Dendritic cell treated with granulocyte-macrophage colony-stimulating factor and Interleukin-4, amounts not matched to agents 40 ng/mL and 50 ng/mL, for 4 days (primary cell): ENCODE measurements at regions not wholly inside any gene's neighbourhood (a gene's known extent, or its start where the extent isn't known, plus 50 kb on each side); places are given as distances from the start of the nearest gene placed in this dataset.
"Not testable (repeated sequence)": the region's sequence is repeated elsewhere in the genome, so short reads cannot be mapped to it uniquely, and the experiment has no call there.

Experiments
- H3K27ac Mint-ChIP-seq: one replicate; pipeline ENCODE4 v1.8.0; 2022; ENCODE audit warnings: mild to moderate bottlenecking, mixed read lengths
- H3K27me3 Mint-ChIP-seq: one replicate; pipeline ENCODE4 v1.8.0; 2022; ENCODE audit warnings: mild to moderate bottlenecking, mixed read lengths
- H3K36me3 Mint-ChIP-seq: one replicate; pipeline ENCODE4 v1.8.0; 2022; ENCODE audit warnings: low read depth, mixed read lengths
- H3K4me1 Mint-ChIP-seq: one replicate; pipeline ENCODE4 v1.8.0; 2022; ENCODE audit warnings: low read depth, mixed read lengths
- H3K4me3 Mint-ChIP-seq: one replicate; pipeline ENCODE4 v1.8.0; 2022; ENCODE audit warnings: mild to moderate bottlenecking, moderate library complexity, mixed read lengths
- H3K9me3 Mint-ChIP-seq: one replicate; pipeline ENCODE4 v1.8.0; 2022; ENCODE audit warnings: mixed read lengths
- intact Hi-C: fragments of 100-400 bp; cut with micrococcal nuclease; formaldehyde crosslinking; loops from one replicate; pipeline ENCODE4 v1.15.0; 2022

GRCh38 chr21:13000390-13000789, 609.2 kb upstream of the POTED start:
- H3K27ac Mint-ChIP-seq, H3K4me3 Mint-ChIP-seq, H3K27me3 Mint-ChIP-seq, H3K36me3 Mint-ChIP-seq, H3K4me1 Mint-ChIP-seq, intact Hi-C loops: not testable (repeated sequence)
- H3K9me3 Mint-ChIP-seq: peaks cover 65% of the 10 kb centered on the region

GRCh38 chr21:13037716-13038115, 571.9 kb upstream of the POTED start:
- peaks cover 25% of the 10 kb centered on the region for H3K9me3 Mint-ChIP-seq
- H3K27me3 Mint-ChIP-seq, intact Hi-C loops, H3K4me3 Mint-ChIP-seq, H3K36me3 Mint-ChIP-seq, H3K4me1 Mint-ChIP-seq, H3K27ac Mint-ChIP-seq: not testable (repeated sequence)

GRCh38 chr21:13052816-13053215, 556.8 kb upstream of the POTED start:
- H3K4me3 Mint-ChIP-seq, H3K4me1 Mint-ChIP-seq, H3K9me3 Mint-ChIP-seq, H3K27ac Mint-ChIP-seq, intact Hi-C loops, H3K27me3 Mint-ChIP-seq, H3K36me3 Mint-ChIP-seq: not testable (repeated sequence)
